HEK293 (cell line): ENCODE measurements at regions not wholly inside any gene's neighbourhood (a gene's known extent, or its start where the extent isn't known, plus 50 kb on each side); places are given as distances from the start of the nearest gene placed in this dataset.

Experiments used
- CTCF ChIA-PET: fragments of 350-600 bp; formaldehyde crosslinking; extraction: SDS; loops from one replicate; lab custom pipeline; 2021; ENCODE audit warnings: antibody characterized with exemption; lab: Yijun Ruan, JAX
- POLR2A ChIA-PET: fragments of 300-600 bp; formaldehyde crosslinking; extraction: SDS; loops from one replicate; lab custom pipeline; 2020; ENCODE audit warnings: antibody characterized with exemption, inconsistent platforms; lab: Yijun Ruan, JAX
- H3K27ac ChIP-seq: fragments of 200-500 bp; sonication (Bioruptor generic); 2 replicates; pipeline ENCODE4 v1.5.1; 2014; ENCODE audit warnings: low read depth, low read length, control low read depth, inconsistent platforms; ENCODE audit errors: extremely low read depth
- H3K36me3 ChIP-seq, 2 experiments: fragments of 200-500 bp in 1 of 2; sonication (Bioruptor generic) in 1 of 2; 1 replicate in 1 of 2; 2 replicates in 1 of 2; pipeline ENCODE4 v1.5.1; 2014 to 2017; ENCODE audit warnings: inconsistent platforms in 2 of 2, low read length in 2 of 2; ENCODE audit not compliant: control insufficient read depth in 2 of 2, insufficient read depth in 1 of 2
- H3K4me1 ChIP-seq: fragments of 200-500 bp; sonication (Bioruptor generic); 2 replicates; pipeline ENCODE4 v1.5.1; 2014; ENCODE audit warnings: mild to moderate bottlenecking, low read length, inconsistent platforms; ENCODE audit not compliant: control insufficient read depth, insufficient read depth
- H3K4me3 ChIP-seq: 2 replicates; pipeline ENCODE4 v1.5.1; 2011; ENCODE audit warnings: low read depth, mild to moderate bottlenecking, control low read depth, low read length, moderate library complexity
- H3K9me3 ChIP-seq: fragments of 200-500 bp; sonication (Bioruptor generic); 2 replicates; pipeline ENCODE4 v1.5.1; 2014; ENCODE audit warnings: low read depth, low read length, inconsistent platforms; ENCODE audit not compliant: control insufficient read depth, insufficient read depth
- ATF2 ChIP-seq: fragments of 450-650 bp; formaldehyde crosslinking; IDR thresholded peaks from 2 replicates; pipeline ENCODE4 v1.5.1; 2016; ENCODE audit warnings: missing biosample characterization, missing genetic modification characterization, low read depth
- PRDM10 ChIP-seq: fragments of 450-650 bp; formaldehyde crosslinking; IDR thresholded peaks from 2 replicates; pipeline ENCODE4 v1.5.1; 2016; ENCODE audit warnings: missing biosample characterization, missing genetic modification characterization
- PRDM6 ChIP-seq: fragments of 450-650 bp; formaldehyde crosslinking; IDR thresholded peaks from 2 replicates; pipeline ENCODE4 v1.5.1; 2017; ENCODE audit warnings: missing biosample characterization, missing genetic modification characterization
- ZBTB17 ChIP-seq: fragments of 450-650 bp; formaldehyde crosslinking; IDR thresholded peaks from 2 replicates; pipeline ENCODE4 v1.5.1; 2016; ENCODE audit warnings: missing biosample characterization, missing genetic modification characterization
- ZBTB26 ChIP-seq: fragments of 450-650 bp; formaldehyde crosslinking; optimal IDR thresholded peaks from 2 replicates; pipeline ENCODE3; 2016; ENCODE audit warnings: missing biosample characterization, mild to moderate bottlenecking, missing genetic modification characterization
- ZFP41 ChIP-seq: fragments of 450-650 bp; formaldehyde crosslinking; IDR thresholded peaks from 2 replicates; pipeline ENCODE4 v1.5.1; 2016; ENCODE audit warnings: missing biosample characterization, missing genetic modification characterization, borderline replicate concordance
- ZNF155 ChIP-seq: fragments of 450-650 bp; formaldehyde crosslinking; IDR thresholded peaks from 2 replicates; pipeline ENCODE4 v1.5.1; 2016; ENCODE audit warnings: missing biosample characterization, missing genetic modification characterization
- ZNF18 ChIP-seq: fragments of 450-650 bp; formaldehyde crosslinking; IDR thresholded peaks from 2 replicates; pipeline ENCODE4 v1.5.1; 2016; ENCODE audit warnings: missing biosample characterization, missing genetic modification characterization
- ZNF26 ChIP-seq: fragments of 450-650 bp; formaldehyde crosslinking; IDR thresholded peaks from 2 replicates; pipeline ENCODE4 v1.5.1; 2016; ENCODE audit warnings: missing biosample characterization, missing genetic modification characterization
- ZNF280C ChIP-seq: fragments of 450-650 bp; formaldehyde crosslinking; IDR thresholded peaks from 2 replicates; pipeline ENCODE4 v1.5.1; 2016; ENCODE audit warnings: missing biosample characterization, missing genetic modification characterization
- ZNF37A ChIP-seq: fragments of 450-650 bp; IDR thresholded peaks from 2 replicates; pipeline ENCODE4 v1.5.1; 2018; ENCODE audit warnings: missing biosample characterization, missing genetic modification characterization
- ZNF423 ChIP-seq: fragments of 450-650 bp; formaldehyde crosslinking; IDR thresholded peaks from 2 replicates; pipeline ENCODE4 v1.5.1; 2016; ENCODE audit warnings: missing biosample characterization, missing genetic modification characterization
- ZNF544 ChIP-seq: fragments of 450-650 bp; formaldehyde crosslinking; IDR thresholded peaks from 2 replicates; pipeline ENCODE4 v1.5.0; 2017; ENCODE audit warnings: missing biosample characterization, missing genetic modification characterization
- ZNF560 ChIP-seq: fragments of 450-650 bp; formaldehyde crosslinking; IDR thresholded peaks from 2 replicates; pipeline ENCODE4 v1.5.1; 2017; ENCODE audit warnings: missing biosample characterization, missing genetic modification characterization, borderline replicate concordance
- ZNF600 ChIP-seq: fragments of 450-650 bp; formaldehyde crosslinking; IDR thresholded peaks from 2 replicates; pipeline ENCODE4 v1.5.1; 2016; ENCODE audit warnings: missing biosample characterization, missing genetic modification characterization
- ZNF621 ChIP-seq: fragments of 450-650 bp; formaldehyde crosslinking; IDR thresholded peaks from 2 replicates; pipeline ENCODE4 v1.5.1; 2017; ENCODE audit warnings: missing biosample characterization, missing genetic modification characterization
- ZNF623 ChIP-seq: fragments of 450-650 bp; formaldehyde crosslinking; IDR thresholded peaks from 2 replicates; pipeline ENCODE4 v1.5.1; 2016; ENCODE audit warnings: missing biosample characterization, missing genetic modification characterization
- ZNF624 ChIP-seq: fragments of 450-650 bp; formaldehyde crosslinking; IDR thresholded peaks from 2 replicates; pipeline ENCODE4 v1.5.1; 2017; ENCODE audit warnings: missing biosample characterization, missing genetic modification characterization
- ZNF629 ChIP-seq: fragments of 450-650 bp; formaldehyde crosslinking; IDR thresholded peaks from 2 replicates; pipeline ENCODE4 v1.5.1; 2017; ENCODE audit warnings: missing biosample characterization, missing genetic modification characterization
- ZNF692 ChIP-seq: fragments of 450-650 bp; formaldehyde crosslinking; IDR thresholded peaks from 2 replicates; pipeline ENCODE4 v1.5.1; 2016; ENCODE audit warnings: missing biosample characterization, missing genetic modification characterization
- ZNF701 ChIP-seq: fragments of 450-650 bp; formaldehyde crosslinking; IDR thresholded peaks from 2 replicates; pipeline ENCODE4 v1.5.1; 2016; ENCODE audit warnings: missing biosample characterization, missing genetic modification characterization
- ZNF777 ChIP-seq: fragments of 450-650 bp; formaldehyde crosslinking; IDR thresholded peaks from 2 replicates; pipeline ENCODE4 v1.5.1; 2017; ENCODE audit warnings: missing biosample characterization, missing genetic modification characterization, borderline replicate concordance

- H3K27ac ChIP-seq: no peak overlapping the region
- POLR2A ChIA-PET: interaction anchor here (0.6 kb wide), 1 partner anchor 18 kb away, joined by 3 read pairs; no protein-coding TSS in a partner anchor
- no peaks in the 10 kb centered on the region for H3K9me3 ChIP-seq
- CTCF ChIA-PET: interaction anchor here (0.8 kb wide), 1 partner anchor 11 kb away, joined by 4 read pairs; no protein-coding TSS in a partner anchor
- no peak overlapping the region for H3K4me3 ChIP-seq
- no peaks in the 10 kb centered on the region for H3K4me1 ChIP-seq
- H3K36me3 ChIP-seq: no peaks in the 10 kb centered on the region
- 0 out of 2 replicates have a peak, but pooled peaks have one; percentile 9 for TF ChIP-seq ATF2 (tag by site-specific recombination)
- no peak for TF ChIP-seq ZBTB17 (tag by site-specific recombination)
- no peak for TF ChIP-seq ZNF18 (tag by site-specific recombination)
- TF ChIP-seq ZNF544 (tag by site-specific recombination): no peak
- TF ChIP-seq PRDM6: no peak
- no peak for TF ChIP-seq ZNF280C (tag by site-specific recombination)
- no peak for TF ChIP-seq ZNF624 (tag by site-specific recombination)
- no peak for TF ChIP-seq ZNF37A
- TF ChIP-seq ZNF621 (tag by site-specific recombination): no peak
- TF ChIP-seq ZFP41 (tag by site-specific recombination): no peak
- TF ChIP-seq ZNF629 (tag by site-specific recombination): 0 out of 2 replicates have a peak, but pooled peaks have one; percentile 25
- TF ChIP-seq ZBTB26: no peak
- no peak for TF ChIP-seq ZNF777 (tag by site-specific recombination)
- TF ChIP-seq ZNF692 (tag by site-specific recombination): peak; percentile 40; the same call in 1 of the 2 replicates
- TF ChIP-seq ZNF600 (tag by site-specific recombination): 0 out of 2 replicates have a peak, but pooled peaks have one; percentile 25
- TF ChIP-seq ZNF155 (tag by site-specific recombination): no peak
- no peak for TF ChIP-seq ZNF623 (tag by site-specific recombination)
- peak; percentile 38; the same call in 1 of the 2 replicates for TF ChIP-seq ZNF26 (tag by site-specific recombination)
- TF ChIP-seq ZNF423: no peak
- peak; percentile 24; the same call in 1 of the 2 replicates for TF ChIP-seq PRDM10
- no peak for TF ChIP-seq ZNF560 (tag by site-specific recombination)
- no peak for TF ChIP-seq ZNF701 (tag by site-specific recombination)
Measured at GRCh38 chr6:3592371-3592941, 135.6 kb upstream of the SLC22A23 start.
